Amniotic epithelial cell (primary cell): ENCODE measurements at regions not wholly inside any gene's neighbourhood (a gene's known extent, or its start where the extent isn't known, plus 50 kb on each side); places are given as distances from the start of the nearest gene placed in this dataset.

Source experiments
- DNase-seq: peaks from one replicate; pipeline ENCODE4 v3.0.0-alpha.2; 2010; ENCODE audit warnings: low read depth

DNA sequence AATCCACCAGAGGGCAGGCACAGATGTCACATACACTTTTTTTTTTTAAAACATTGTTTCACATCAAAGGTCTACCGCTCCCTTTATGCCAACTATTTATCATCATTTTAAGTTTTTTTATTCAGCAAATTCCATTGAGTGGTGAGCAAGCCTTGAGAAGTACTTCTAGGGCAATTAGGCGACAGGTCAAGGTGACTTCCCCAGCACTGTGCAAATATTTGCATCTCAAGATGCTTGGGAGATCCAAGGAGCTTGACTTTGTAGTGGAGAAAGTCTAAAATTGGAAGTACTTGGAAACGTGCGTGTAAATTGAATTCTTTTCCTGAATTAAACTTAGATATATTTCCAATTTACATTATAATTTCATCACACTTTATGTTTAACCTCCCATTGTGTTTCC is 211.1 kb downstream of the ICE1 start:
- DNase-seq, result no peak

DNA sequence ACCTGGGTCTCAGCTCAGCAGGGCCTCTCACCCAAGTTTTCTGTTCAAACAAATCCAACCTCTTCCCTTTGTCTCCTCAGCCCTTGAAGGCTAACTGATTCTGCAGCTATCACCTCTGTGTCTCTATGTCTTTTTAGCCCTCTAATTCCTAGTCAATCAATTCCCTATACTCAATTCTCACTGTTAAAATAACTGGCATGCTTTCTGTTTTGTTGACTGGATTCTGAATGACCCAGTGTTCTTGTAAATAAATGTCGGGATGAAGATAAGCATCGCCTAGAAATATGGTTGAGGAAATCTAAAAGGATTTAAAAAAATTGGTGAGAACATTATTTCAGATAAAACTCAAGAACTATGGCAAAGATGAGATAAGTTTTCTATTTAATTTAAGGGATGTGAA is 210.2 kb downstream of the ICE1 start:
- no peak for DNase-seq

DNA sequence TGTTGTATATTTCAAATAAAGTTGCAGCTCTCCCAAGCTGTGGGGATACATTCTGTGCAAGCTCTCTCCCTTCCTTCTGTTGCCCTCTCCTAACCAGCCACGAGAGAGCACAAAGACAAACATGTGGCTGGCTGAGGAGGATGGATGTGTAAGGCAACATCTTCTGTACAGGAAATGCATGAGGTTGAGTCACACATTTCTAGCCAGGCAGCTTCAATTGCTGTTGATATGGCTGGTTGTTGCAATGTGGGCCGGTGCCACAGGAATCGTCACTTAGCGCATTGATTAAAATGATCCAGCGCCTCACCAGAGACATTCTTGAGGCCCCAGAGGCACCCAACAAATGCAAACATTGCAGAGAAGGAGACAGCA is 207.1 kb downstream of the ICE1 start:
- no peak for DNase-seq

DNA sequence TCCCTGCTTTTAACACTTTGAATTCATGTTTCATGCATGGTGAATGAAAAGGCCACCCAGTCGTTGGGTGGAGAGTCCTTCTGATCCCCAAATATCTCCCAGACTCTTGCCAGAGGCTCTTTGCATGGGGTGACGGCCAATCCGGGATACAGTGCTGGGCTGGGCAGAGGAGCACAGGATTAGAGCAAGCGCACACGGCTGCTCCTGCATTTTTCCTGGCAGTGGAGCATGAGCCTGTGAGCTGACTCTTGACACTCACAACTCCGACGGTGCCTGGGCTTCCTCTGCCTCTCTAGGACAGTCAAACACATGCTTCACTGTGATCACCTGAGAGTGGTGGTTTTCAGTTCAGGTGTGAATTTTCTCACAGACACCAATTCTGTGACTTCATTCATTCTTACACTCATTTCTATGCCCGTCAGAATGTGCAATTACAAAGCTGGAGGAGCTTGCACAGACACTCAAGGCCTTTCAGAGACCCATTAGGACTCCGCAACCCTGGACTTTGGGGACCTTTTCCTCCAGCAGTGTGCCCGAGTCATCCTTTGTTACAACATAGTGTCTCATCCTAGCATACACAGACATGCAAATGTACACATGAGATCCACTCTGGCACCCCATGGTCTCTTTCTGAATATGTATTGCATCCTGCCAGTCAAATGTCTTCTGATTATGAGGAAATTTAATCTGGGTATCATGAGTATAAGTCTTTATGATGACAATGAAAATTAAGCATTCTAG is 206.6 kb downstream of the ICE1 start:
- DNase-seq, result no peak

DNA sequence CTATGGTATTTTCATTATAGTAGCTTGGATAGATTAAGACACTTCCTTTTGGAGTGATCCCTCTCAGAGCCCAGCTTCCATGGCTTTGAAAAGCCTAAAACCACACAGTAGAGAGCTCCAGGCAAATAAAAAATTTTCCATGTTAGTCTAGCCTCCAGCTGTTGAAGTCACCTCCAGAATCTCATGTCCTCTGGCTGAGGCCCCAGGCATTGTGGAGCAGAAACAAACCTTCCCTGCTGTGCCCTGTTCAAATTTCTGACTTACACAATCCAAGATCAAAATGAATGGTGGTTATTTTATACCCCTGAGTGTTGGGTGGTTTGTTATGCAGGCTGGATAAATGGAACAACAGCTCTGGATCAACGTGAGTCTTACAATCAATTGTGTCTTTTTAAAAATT is 203.9 kb downstream of the ICE1 start:
- no peak for DNase-seq

DNA sequence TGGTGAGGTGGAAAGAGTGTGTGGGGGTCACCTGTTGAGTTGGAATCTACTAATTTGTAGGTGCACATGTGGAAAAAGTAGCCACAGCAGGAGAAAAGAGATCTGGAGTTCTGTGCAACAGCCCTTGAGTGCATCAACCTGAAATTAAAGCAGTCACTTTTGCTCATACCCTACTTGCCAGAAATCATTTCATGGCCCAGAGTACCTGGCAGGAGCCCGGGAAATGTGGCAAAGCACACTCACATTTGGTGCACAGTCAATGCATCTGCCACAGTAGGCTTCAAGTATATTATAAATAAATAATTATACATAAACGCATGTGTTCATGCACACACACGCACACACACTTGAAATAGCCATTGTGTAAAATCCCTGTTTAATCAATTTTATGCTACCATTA is 203.0 kb downstream of the ICE1 start:
- no peak for DNase-seq

DNA sequence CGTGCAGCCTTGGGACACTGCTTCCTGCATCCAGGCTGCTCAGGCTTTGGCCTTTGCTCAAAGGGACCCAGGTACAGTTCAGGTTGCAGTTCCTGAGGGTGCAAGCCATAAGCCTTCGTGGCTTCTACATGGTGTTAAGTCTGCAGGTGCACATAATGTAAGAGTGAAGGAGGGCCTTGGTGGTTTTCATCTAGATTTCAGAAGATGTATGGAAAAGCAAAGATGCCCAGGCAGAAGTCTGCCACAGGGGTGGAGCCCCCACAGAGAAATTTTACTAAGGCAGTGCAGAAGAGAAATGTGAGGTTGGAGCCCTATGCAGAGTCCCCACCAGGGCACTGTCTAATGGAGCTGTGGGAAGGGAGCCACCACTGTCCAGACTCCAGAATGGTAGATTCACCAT is 200.9 kb downstream of the ICE1 start:
- no peak for DNase-seq

DNA sequence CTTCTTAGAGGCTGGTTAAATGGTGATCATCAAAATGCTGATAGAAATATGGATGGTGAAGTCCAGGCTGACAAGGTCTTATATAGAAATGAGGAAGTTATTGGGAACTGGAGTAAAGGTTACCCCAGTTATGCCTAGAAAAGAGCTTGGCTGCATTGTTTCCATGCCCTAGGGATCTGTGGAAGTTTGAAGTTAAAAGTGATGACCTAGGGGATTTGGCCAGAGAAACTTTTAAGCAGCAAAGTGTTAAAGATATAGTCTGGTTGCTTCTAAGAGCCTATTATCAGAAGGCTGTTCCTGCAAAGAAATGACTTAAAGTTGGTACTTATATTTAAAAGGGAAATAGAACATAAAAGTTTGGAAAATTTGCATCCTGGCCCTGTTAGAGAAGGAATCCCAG is 200.3 kb downstream of the ICE1 start:
- DNase-seq, result no peak

DNA sequence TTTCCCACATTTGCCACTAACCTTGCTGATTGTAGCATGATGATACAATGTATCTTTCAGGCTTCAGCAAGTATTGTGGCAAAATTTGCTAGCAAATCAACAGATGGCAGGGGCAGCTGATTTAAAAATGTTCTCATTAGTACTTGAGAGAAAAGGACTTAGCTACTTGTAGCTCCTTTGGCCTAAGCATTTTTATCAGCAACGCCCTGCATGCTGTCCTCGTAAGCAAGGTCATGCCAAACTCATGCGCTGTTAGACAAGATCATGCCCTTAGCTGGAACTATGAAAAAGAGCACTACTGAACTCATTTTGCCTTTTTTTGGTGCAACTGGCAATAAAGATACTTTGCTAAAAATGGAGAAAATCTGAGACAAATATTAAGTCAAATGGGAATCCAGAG is 197.1 kb downstream of the ICE1 start:
- no peak for DNase-seq

DNA sequence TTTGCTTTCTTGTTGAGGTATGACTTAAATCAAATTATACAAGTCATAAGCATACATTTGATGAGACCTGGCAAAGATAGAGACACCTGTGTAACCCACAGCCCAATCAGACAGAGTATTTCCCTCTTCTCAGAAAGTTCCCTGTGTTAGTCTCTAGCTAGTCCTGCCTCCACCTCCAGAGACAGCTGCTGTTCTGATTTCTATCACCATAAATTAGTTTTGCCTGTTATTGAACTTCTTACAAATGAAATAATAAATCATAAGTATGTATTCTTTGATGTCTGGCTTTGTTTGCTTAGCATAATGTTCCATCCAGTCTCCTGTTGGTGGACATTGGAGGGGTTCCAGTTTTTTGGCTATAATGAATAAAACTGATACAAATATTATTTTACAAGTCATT is 194.5 kb downstream of the ICE1 start:
- DNase-seq, result no peak

DNA sequence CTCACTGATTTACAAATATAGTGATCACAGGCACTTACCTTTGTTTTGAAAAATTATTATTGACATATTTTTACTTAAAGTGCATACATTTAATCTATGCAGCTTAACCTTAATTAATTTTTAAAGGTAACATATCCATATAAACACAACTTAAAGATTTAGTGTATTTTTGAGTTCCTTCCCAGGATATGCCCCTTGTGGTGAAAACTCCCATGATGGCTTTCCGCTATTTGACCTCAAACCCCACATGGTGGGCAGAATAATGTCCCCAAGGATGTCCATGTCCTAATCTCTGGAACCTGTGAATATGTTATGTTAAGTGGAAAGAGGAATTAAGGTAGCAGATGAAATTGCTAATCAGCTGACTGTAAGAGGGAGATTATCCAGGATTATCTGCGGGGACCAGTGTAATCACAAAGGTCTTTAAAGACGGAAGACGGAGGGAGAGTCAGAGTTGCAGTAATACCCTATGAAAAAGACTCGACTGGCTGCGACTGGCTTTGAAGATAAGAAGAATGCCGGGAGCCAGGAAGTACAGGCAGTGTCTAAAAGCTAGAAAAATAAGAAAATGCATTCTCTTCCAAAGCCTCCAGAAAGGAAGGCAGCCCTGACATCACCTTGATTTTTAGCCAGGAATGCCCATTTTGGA is 193.9 kb downstream of the ICE1 start:
- DNase-seq, result no peak

DNA sequence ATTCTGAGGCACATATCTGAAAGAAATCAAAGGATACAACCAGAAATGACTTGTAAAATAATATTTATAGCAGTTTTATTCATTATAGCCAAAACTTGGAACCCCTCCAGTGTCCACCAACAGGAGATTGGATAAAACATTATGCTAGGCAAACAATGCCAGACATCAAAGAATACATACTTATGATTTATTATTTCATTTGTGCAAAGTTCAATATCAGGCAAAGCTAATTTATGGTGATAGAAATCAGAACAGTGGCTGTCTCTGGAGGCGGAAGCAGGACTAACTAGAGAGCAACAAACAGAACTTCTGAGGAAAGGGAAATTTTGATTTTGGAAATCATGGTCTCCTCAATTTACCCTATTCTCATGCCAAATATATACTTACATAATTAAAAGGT is 193.1 kb downstream of the ICE1 start:
- DNase-seq, result no peak

DNA sequence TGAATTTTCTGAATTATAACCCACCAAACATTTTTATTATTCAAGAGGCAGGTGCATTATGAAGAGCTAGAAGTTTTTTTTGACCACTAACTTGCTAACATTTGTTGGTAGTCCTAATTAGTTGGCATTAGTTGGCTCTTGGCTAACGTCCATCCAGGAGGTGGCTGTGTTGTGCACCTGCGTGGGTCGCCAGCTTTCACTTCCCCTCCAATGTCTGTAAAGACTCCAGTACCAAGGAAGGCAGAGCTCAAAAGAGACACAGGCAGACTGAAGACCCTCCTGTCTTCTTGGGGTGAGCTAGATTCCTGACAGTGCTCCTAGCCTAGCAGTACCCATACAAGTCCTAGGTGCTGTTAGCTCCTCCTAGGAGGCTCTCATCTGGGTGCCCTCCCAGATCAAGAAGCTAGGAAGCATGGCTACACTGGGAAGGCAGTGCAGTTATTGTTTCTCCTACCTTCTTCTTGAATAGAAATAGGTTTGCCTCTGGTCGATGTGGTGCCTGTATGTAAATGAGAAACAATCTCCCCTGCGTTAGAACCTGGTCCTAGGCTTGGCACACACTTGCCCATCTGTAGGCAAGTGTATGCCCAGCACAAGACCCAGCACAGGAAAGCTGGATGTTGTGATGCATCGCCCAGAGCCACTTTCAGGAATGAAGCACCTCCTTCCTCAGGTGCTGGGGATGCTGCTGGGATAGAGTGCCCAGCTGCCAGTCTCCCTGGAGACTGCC is 190.9 kb downstream of the ICE1 start:
- DNase-seq, result no peak

DNA sequence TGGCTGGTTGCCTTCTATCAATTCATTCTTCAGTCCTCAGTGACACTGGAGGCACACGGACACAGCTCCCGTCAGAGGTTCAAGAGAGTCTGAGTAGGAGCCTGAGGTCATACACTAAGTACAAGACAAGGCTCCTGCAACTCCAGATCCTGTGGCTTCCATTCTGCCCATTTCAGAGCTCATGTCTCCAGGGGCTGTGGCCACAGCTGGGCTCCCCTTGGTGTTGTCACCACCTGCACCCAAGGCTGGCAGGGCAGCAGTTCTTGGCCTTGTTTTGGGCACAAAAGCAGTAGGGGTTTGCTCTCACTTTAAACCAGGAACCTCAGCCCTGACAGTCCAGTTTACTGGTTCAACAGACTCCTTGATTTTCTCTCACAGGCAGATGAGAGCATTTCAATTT is 189.6 kb downstream of the ICE1 start:
- DNase-seq, result no peak

DNA sequence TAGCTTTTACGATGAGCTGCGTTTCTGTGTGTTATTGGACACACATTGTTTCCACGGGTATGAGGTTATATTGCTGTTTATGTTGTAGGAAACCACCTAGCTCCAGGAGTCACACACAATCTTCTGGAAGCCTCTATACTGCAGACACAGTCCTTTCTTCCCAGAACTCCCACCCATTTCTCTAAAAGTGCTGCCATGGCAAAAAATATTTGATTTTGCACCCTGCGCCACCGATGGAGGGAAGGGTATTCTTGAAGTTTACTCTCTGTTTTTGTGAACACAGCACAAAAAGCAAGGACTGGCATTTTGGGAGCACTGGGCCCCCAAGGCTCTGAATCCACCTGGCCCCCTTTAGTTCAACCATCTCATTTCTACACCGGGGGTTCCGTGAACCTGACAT is 187.5 kb downstream of the ICE1 start:
- no peak for DNase-seq

DNA sequence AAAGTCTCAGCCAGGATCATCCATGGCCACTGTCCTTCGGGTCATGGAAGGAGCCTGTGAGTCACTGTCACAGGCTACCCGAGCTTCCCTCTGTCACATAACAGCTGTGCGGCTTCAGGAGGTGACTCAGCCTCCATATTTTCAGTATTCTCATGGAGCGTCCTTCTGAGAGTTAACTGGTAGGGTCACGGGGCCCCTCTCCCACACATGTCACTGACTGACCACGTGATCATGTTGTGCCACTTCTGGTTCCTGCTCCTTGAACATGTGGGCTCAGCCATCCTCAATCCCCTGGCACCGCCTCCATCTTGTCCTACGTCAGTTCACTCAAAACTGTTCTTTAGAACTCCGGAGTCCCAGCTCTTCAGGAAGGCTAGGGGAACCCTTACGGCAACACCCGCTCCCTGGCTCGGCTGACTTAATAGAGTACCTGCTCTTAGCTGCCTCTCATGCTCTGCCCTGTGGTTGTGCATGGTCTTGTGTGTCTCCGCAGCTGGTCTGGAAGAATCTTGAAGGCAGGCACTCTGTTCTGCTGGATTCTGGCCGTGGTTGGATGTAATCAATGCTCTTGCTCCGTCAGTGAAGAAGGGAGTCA is 182.8 kb downstream of the ICE1 start:
- DNase-seq, result no peak

DNA sequence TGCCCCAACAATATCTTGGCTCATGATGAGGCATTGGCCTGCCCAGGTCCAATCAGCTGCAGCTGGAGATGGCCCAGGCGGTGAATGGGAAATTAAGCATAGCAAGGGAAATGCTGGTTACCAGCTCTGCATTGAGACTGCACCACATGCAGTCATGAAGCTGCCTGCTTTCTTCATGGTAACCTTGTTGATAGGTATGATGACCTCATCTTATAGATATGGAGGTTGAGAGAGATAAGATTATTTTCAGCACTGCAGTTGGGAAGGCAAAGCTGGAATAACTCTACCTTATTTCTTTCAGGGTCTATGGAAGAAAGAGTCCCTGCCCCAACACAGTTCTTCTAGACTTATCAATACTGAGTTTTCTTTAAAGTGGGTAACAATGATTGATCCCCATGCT is 180.1 kb downstream of the ICE1 start:
- no peak for DNase-seq

DNA sequence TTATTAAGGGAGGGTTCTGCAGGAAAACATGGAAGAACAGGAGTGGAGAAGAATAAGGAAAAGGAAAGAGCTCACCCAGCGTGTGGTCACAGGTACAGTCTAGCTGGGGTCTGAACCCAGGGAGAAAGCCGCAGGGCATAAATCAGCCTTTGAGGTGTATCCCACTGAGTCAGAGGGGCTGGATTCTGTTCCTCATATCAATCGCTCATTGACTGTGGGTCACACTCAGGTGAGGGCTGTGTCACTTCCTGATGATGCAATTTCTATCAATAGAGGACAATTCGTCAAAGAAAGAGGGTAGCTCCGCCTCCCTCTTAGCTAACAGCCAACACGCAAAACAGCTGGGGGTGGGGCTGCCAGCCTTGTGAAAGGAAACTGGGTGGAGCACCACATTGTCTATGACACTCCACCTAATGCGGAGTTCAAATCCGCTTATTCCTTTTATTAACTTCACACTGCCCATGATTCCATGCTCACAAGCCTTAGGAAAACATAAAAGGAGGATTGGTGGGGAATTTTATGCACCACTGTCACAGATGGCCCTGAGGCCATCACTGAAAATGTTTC is 176.2 kb downstream of the ICE1 start:
- DNase-seq, result no peak

DNA sequence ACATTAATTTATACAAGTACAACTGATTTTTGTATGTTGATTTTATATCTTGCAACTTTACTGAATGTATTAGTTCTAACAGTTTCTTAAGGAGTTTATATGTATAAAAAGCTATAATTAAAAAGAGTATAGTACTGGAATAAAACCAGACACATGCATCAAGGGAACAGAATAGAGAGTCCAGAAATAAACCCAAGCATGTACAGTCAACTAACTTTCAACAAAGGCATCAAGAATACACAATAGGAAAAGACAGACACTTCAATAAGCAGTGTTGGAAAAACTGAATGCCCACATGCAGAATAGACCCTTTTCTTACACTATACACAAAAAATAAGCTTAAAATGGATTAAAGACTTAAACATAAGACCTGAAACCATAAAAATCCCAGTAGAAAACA is 170.9 kb downstream of the ICE1 start:
- no peak for DNase-seq

DNA sequence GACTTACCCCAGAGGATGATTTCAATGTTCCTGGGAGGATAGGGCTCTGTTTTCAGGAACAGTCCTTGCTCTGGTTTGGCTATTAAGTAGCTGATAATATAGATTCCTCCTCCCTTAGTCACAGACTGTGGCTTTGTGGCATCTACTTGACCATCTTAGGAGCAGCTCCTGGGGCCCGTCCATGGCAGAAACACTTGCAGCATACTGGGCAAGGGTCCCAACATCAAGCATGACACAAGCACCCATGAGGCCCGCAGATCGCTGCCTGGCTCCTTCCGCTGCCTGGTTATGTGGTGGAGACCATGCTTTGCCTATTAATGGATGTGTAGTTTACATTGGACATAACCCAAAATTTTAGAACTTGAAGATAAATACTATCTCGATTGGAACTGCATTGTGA is 170.1 kb downstream of the ICE1 start:
- no peak for DNase-seq

DNA sequence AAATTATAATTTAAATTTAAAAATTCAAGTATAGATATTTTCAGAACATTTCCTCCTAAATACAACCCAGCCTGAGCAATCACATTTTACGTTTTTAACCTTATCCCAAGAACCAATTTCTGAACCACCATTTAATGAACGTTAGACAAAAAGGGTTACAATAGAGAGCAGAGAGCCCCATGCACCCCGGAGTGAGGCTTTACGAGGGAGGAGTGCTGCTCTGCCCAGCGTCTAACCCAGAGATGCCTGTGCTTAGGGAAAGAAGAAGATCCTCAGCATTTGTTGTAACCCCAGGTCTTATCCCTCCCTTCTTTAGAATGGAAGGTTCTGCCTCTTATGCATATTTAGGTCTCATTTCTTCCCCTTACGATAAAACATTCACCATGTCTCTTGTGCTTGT is 169.1 kb downstream of the ICE1 start:
- DNase-seq, result no peak

DNA sequence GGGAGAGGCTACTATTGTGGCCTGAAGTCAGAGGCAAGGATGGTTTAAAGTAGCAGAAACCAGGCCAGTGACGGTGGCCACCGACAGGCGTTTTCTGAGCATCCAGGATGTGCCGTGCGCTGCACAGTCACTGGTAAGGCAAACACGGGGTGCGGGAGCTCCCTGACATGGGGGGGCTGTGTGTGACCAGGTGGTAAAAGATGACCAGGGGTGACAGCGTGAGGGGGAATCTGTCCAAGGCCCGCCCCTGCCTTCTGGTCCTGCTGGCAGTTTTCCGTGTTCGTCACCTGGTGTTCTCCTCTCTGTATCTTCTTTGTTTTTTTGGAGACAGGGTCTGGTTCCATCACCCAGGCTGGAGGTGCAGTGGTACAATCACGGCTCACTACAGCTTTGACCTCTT is 167.4 kb downstream of the ICE1 start:
- no peak for DNase-seq
